SK-MEL-5 (cell line): ENCODE measurements at regions not wholly inside any gene's neighbourhood (a gene's known extent, or its start where the extent isn't known, plus 50 kb on each side); places are given as distances from the start of the nearest gene placed in this dataset.
"Not testable (repeated sequence)": the region's sequence is repeated elsewhere in the genome, so short reads cannot be mapped to it uniquely, and the experiment has no call there.

Experiments
- DNase-seq: peaks from one replicate; pipeline ENCODE4 v3.0.0-alpha.2; 2016; ENCODE audit warnings: low read depth, low spot score
- in situ Hi-C: cut with HindIII; loops from 2 replicates; pipeline ENCODE4 v1.10.0; 2016; ENCODE audit warnings: low sequenced_read_pairs, high pct_unique_total_duplicates, low pct_unique_long_range_greater_than_20kb
- small RNA-seq, 2 experiments: library from RNA; depleted of rRNA; stranded (forward); fragments of <200 nt; gene quantifications; one replicate each; pipeline ENCODE3, GENCODE V24; 2014

DNA sequence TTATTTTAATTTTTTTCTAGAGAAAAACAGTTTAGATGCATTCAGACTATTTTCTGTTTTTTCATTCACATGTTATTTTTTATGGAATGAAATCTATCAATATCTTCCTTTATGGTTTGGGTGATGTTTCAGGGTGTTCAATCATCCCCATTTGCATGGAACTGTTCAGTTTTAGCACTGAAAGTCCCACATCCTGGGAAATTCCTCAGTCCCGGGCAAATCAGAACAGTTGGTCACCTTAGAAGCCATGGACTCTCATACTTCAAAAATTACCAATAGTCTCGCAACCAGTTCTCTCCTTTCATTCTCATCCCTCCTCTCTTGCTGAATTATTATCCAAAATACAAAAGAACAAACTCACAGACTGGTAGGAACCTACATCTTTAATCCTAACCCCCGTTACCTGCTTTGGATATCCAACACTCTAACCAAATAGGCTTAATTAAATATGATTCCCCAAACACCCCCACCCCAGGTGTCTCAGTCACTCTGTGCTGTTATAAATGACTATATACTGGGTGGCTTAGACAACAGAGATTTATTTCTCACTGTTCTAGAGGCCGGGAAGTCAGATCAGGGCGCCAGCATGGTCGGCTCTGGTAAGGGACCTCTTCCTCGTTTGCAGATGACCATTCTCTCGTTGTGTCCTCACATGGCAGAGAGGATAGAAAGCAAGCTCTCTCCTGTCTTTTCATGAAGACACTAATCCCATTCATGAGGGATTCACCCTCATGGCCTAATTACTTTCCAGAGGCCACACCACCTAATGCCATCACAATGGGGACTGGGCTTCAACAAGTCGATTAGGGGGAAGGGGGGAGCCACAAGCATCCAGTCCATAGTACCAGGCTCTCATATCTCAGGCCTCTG lies 57.7 kb upstream of the SLC1A4 start:
- in situ Hi-C loops: no loop called here
- no peak for DNase-seq

DNA sequence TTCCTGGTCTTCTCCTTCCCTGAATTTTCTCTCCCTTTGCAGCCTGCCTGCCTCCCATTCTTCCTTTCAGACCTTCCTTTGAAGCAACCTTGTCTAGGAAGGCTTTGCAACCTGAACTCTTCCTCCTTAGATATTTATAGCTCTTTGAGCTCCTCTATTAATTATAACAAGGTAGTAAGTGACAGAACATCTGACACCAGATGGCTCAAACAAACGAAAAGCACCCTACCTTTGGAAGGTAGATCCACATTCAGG lies 57.2 kb upstream of the SLC1A4 start:
- in situ Hi-C loops: no loop called here
- no peak for DNase-seq

DNA sequence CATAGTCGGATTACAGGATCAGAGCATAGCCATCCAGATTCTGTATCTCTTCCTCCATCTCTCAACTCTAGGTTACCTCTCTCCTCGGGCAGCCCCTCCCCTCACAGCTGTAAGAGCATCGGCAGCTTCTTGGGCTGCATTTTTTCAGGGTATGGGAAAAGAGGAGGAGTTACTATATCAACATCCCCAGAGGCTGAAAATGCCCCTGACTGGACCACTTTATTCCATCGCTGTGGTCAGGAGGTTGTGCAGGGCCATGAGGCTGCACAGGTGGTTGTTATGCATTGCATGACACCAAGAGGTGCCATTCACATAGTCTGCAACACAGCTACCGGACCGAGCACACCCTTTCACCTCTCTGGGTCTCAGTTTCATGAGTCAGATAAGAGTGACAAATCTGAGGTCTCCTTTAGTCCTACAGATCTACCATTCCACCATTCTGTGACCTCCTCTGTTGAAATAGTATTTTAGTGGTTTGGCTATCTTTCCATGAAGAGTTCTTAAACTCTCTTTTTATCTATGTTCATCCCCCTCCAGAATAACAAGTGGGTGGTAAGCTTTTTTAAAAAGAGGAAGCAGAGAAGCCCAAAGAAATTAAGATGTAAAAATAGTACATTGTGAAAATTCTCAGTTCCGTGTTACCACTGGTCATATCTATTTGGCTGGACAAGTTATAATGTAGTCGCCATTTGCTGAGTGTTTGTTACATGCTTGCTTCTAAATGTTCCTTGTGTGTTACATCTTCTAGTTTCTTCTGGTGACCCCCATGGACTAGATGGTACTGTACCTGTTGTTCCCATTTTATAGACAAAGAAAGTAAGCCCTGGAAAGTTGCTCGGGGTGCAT lies 56.6 kb upstream of the SLC1A4 start:
- in situ Hi-C loops: no loop called here
- DNase-seq: no peak

DNA sequence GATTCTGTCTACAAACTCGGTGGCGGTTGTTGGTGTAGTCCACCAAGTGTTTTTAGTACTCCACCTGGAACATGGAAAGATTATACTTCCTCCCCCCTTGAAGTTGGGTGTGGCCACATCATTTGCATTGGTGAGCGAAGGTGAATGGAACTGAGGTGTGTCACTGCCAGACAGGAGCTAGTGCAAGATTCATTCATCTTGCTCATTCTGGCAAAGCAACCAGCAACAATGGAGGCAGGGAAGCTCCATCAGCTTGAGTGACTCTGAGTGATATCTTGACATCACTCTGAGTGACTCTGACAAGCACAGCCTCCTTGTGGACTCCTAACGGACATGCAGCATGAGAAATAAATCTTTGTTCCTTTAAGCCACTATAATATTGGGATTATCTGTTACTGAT lies 54.7 kb upstream of the SLC1A4 start:
- in situ Hi-C loops: no loop called here
- no peak for DNase-seq

DNA sequence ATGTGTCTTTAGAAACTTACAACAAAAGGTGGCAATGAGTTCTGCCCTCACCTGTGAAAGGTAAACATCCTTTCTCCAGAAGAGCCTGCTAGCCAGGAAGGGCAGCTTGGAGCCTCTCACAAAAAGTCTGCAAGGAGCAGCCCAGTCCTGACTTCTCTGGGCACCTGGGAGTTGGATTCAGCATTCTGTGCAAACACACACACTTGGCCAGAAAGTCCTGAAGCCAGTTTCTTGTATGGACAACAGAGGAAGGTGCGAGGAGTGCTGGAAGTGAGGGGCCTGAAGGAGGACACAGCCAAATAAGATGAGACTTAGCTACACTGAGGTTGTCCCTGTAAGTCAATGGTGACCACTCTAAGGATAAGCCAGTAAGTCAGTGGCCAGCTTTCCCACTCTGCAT lies 52.4 kb upstream of the SLC1A4 start:
- DNase-seq: no peak
- in situ Hi-C loops: no loop called here

DNA sequence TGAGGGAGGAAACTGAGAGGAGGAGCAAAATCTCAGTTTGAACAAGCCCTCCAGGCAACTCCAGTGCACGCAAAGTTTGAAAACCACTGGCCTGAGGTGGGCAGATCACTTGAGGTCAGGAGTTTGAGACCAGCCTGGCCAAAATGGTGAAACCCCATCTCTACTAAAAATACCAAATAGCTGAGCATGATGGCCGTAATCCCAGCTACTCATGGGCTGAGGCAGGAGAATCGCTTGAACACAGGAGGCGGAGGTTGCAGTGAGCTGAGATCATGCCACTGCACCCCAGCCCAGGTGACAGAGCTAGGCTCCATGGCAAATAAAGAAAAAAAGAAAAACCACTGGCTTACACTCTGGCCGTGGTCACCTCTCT lies 51.9 kb upstream of the SLC1A4 start:
- DNase-seq, in situ Hi-C loops: not testable (repeated sequence)

DNA sequence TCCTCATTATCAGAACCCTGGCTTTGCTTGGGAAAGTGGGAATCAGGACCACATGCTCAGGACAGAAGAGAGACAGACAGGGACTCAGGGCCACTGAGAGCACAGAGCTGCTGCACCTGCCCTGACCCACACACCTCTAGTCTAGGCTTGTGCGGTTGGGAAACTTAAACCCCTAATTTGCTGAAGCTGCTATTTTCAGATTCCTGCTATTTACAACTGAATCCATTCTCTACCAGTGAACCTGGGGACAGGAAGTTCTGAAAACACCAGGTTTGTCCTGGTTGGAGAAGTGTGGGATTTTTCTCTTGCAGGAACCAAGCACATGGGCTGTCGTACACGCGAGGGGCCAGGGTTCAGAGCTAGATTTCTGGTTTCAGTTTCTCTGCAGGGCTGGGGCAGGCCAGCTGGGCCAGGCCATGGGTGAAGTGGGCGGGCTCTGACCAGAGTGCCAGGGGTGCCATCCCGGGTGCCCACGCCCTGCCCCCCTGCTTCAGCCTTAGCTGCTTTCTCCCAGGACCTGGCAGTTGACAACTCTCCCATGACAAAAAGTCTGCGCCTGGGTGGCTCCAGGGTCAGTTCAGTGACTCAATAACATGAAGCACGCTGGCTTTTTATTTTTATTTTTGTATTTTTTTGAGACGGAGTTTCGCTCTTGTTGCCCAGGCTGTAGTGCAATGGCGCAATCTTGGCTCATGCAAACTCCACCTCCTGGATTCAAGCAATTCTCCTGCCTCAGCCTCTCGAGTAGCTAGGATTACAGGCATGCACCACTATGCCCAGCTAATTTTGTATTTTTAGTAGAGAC lies 51.3 kb upstream of the SLC1A4 start:
- in situ Hi-C loops: no loop called here
- no peak for DNase-seq

DNA sequence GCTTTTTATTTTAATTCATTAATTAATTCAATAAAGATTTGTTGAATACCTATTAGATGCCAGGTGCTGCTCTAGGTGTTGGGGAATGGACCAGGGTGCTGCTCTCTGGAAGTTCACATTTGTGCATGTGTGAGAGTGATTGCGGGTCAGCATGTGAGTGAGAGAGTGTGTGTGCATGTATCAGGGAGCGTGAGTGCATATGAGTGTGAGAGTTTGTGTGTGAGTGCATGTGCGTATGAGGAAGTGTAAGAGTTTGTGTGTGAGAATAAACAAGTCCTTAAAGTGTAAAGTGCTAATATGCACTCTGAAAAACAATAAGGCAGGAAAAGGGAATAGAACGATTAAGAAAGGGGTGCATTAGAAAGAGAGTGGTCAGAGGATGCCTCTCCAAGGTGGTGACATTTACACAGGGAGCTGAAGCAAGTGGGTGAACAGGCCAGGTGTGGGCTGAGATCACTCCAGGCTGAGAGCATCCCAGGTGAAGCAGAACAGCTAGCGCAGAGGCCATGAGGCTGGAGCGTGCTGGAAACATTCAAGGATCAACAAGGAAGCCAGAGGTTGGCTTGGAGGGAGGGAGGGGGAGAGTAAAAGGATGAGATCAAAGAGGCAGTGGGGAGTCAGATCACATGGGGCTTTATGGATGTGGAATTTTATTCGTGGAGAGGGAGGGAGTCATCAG lies 50.5 kb upstream of the SLC1A4 start:
- in situ Hi-C loops: no loop called here
- DNase-seq: no peak

DNA sequence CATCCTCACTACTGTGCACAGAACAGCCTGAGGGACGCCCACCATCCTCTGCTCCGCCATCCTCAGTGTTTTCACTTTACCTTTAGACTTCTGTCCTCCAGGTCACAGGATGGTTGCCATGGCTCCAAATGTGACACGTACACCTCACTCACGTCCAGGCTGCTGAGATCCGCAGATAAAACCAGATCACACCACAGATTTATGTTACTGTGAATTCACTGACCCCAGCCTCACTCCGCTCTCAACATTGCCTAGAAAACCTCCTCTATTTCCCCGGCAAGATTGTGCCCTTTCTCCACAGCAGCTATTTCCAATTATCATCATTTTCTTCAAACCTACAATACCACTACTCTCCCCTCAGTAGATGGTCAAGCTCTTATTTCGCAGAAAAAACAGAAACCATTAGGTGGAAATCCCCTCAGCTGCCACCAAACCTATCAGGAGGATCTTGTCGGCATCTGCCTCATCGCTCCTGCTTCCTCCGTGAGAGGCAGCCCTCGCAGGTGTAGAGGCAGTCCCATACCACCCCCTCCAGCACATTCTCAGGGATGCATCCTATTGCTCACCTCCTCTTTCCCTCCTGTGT lies 49.8 kb upstream of the SLC1A4 start:
- no peak for DNase-seq
- in situ Hi-C loops: no loop called here

Small RNA genes in the stretch of these regions (small RNA-seq; reads per million reads assigned to genes)
- gene RF00019: 0 reads per million in 2 experiments
- 0 reads per million in 2 experiments for gene RN7SL211P
- 0 reads per million in 2 experiments for gene RN7SL341P
